ENCODE measurements at regions not wholly inside any gene's neighbourhood (a gene's known extent, or its start where the extent isn't known, plus 50 kb on each side); places are given as distances from the start of the nearest gene placed in this dataset.

DNA sequence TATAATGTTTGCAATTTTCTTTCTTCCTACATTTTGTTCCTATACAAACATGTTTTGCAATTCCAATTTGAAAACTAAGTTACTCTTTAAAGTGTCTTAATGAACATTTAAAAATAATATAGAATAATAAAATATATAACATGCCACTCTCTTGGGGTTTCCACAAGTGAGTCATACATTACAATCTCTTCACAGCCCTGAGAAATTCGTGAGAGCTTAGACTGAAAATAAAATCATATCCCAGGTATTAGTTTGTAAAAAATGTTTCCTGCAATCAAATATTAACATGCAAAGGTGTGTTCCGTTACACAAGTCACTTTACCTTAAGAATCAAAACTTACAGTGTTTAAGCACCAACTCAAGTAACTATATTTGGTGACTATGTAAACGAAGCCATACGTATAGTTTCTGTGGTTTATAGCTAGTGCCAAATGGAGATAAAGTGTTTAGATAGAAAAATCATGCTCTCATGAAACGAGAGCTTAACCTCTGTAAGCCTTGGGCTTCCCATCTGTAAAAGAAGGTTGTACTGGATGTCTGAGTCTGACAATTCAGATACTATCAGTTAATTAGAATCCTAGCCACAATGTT, 253.6 kb upstream of the ANO3 start:
- H3K9me3 Mint-ChIP-seq = no peaks in the 10 kb centered on the region
- DNase-seq = no peak
- no peaks in the 10 kb centered on the region for H3K36me3 Mint-ChIP-seq (ENCODE audit: low read depth)
- H3K4me1 Mint-ChIP-seq = peaks cover 6% of the 10 kb centered on the region
- no peak overlapping the region for H3K27ac Mint-ChIP-seq
- H3K4me3 Mint-ChIP-seq = no peak overlapping the region
- no peaks in the 10 kb centered on the region for H3K27me3 Mint-ChIP-seq (ENCODE audit: low read depth, poor library complexity)
- TF ChIP-seq, protein P1, sequence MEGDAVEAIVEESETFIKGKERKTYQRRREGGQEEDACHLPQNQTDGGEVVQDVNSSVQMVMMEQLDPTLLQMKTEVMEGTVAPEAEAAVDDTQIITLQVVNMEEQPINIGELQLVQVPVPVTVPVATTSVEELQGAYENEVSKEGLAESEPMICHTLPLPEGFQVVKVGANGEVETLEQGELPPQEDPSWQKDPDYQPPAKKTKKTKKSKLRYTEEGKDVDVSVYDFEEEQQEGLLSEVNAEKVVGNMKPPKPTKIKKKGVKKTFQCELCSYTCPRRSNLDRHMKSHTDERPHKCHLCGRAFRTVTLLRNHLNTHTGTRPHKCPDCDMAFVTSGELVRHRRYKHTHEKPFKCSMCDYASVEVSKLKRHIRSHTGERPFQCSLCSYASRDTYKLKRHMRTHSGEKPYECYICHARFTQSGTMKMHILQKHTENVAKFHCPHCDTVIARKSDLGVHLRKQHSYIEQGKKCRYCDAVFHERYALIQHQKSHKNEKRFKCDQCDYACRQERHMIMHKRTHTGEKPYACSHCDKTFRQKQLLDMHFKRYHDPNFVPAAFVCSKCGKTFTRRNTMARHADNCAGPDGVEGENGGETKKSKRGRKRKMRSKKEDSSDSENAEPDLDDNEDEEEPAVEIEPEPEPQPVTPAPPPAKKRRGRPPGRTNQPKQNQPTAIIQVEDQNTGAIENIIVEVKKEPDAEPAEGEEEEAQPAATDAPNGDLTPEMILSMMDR (IDR thresholded peaks at IDR 0.05) = no peak

DNA sequence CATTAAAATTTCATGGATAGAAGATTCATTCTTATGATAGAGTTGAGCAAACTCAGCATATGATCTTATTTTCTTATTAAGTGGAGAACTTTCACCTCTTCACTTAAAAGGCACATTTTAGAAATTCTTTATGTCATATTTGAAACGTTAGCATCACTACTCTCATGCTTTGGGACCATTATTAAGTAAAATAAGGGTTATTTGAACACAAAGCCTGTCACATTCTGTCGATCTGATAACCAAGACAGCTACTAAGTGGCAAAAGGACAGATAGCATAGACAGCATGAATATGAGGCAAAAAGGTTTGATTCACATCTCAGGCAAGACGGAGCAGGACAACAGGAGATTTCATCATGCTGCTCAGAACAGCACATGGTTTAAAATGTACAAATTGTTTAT, 247.6 kb upstream of the ANO3 start:
- TF ChIP-seq, protein P1 (IDR thresholded peaks at IDR 0.05) = no peak
- no peaks in the 10 kb centered on the region for H3K27me3 Mint-ChIP-seq (ENCODE audit: low read depth, poor library complexity)
- no peak for DNase-seq
- H3K4me3 Mint-ChIP-seq = no peak overlapping the region
- H3K4me1 Mint-ChIP-seq = peaks cover 2% of the 10 kb centered on the region
- H3K27ac Mint-ChIP-seq = no peak overlapping the region
- no peaks in the 10 kb centered on the region for H3K9me3 Mint-ChIP-seq
- no peaks in the 10 kb centered on the region for H3K36me3 Mint-ChIP-seq (ENCODE audit: low read depth)

DNA sequence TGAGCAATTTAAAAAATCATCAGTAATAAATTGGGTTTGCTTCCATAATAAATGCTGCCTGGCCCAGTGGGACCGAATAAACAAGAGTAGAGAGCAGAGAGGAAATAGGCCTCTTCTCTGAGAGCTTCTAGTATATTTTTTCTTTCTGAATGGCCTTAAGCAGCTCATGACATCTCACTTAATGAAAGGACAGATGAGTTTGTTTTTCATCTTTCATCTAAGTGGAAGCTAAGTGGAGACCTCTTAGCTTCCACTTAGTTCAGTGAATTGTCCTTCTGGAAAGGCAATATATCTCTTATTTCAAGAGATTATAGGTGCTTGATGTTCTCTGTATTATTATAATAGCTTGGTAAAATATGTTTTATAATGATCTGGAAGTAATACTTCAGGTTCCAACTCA, 245.9 kb upstream of the ANO3 start:
- Mint-ChIP-seq H3K9me3 (no peaks in the 10 kb centered on the region), H3K4me3 (no peak overlapping the region), H3K27me3 (ENCODE audit: low read depth, poor library complexity) (no peaks in the 10 kb centered on the region), H3K4me1 (no peaks in the 10 kb centered on the region), H3K27ac (no peak overlapping the region), H3K36me3 (ENCODE audit: low read depth) (no peaks in the 10 kb centered on the region)
- TF ChIP-seq, protein P1 (IDR thresholded peaks at IDR 0.05) = no peak
- no peak for DNase-seq

DNA sequence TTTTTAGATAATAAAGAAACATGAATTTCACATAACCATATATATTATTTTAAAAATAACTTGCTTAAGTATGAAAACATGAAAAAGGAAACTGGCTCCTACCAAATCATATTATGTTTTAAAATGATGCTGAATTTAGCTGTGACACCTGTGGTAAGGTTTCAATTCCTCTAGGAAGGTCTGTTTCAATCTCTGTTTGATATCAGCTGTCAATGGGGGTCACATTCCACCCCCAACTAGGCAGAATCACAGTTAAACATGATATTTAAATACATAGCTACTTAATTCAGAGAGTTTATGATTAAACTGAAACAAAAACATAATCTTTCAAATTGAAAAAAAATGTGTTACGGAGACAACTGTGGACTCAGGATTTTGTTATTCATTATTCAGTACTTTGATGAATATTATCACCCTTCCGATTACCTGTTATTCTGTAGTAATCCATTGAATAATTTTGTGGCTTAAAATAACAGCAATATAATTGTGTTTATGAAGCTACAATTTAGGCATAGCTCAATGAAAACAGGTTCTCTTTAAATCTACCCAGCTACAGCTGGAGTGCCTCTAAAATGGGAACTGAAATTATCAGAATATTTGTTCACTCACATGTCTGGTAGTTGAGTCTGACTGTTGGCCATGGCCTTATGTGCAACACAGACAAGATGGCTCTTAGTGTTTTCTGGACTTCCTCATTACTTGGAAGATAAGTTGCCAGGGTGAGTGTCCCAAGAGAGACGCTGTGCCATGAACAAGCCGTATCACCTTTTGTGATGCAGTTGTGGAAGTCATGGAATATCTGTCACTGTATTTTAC, 244.6 kb upstream of the ANO3 start:
- H3K36me3 Mint-ChIP-seq (ENCODE audit: low read depth) = no peaks in the 10 kb centered on the region
- H3K27me3 Mint-ChIP-seq (ENCODE audit: low read depth, poor library complexity) = no peaks in the 10 kb centered on the region
- H3K4me3 Mint-ChIP-seq = no peak overlapping the region
- no peak overlapping the region for H3K27ac Mint-ChIP-seq
- TF ChIP-seq, protein P1 (IDR thresholded peaks at IDR 0.05) = no peak
- no peaks in the 10 kb centered on the region for H3K9me3 Mint-ChIP-seq
- DNase-seq = no peak
- no peaks in the 10 kb centered on the region for H3K4me1 Mint-ChIP-seq

DNA sequence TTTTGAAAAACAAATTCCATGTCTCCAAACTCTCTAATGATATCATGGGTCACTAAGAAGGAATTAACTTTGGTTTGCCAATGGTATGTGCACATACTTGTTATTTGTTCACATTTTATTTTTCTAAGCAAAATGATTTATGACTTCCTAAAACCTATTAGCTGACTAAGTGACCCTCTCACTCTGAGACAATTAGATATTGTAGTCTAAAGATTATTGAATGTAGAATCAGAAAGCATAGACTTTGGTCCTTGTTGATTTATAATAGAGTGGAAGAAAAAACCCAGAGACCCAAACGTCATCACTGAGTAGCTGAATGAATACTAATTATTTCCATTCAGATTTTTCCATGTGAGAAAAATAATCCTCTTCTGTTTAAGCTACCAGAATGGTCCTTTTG, 243.5 kb upstream of the ANO3 start:
- Mint-ChIP-seq H3K4me3 (no peak overlapping the region), H3K4me1 (no peaks in the 10 kb centered on the region), H3K27me3 (ENCODE audit: low read depth, poor library complexity) (no peaks in the 10 kb centered on the region), H3K36me3 (ENCODE audit: low read depth) (no peaks in the 10 kb centered on the region), H3K27ac (no peak overlapping the region), H3K9me3 (no peaks in the 10 kb centered on the region)
- TF ChIP-seq, protein P1 (IDR thresholded peaks at IDR 0.05) = no peak
- DNase-seq = no peak

DNA sequence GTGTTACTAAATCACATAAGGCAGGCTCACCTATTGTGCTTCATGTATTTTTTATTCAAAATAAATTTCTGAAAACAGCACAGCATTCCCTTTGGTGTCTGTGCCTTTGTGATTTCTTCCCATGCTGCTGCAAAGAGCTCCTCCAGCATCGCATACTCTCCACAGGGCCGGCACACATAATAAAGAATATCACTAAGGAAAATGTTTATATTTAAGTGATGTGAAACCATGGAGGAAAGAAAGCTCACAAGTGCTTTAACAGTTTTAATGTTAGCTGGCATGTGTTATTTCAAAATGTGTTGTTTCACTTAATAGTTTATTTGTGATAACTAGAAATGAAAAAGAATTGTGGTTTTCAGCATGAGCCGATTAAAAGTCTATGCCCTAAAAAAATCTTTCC, 241.3 kb upstream of the ANO3 start:
- Mint-ChIP-seq H3K4me3 (no peak overlapping the region), H3K36me3 (ENCODE audit: low read depth) (no peaks in the 10 kb centered on the region), H3K27ac (no peak overlapping the region), H3K9me3 (no peaks in the 10 kb centered on the region), H3K4me1 (no peaks in the 10 kb centered on the region), H3K27me3 (ENCODE audit: low read depth, poor library complexity) (no peaks in the 10 kb centered on the region)
- TF ChIP-seq, protein P1 (IDR thresholded peaks at IDR 0.05) = no peak
- no peak for DNase-seq

All from nephron progenitor cell (in vitro differentiated cells).